Fibroblast of villous mesenchyme (primary cell): ENCODE measurements at regions not wholly inside any gene's neighbourhood (a gene's known extent, or its start where the extent isn't known, plus 50 kb on each side); places are given as distances from the start of the nearest gene placed in this dataset.

Experiments used
- DNase-seq: peaks from one replicate; pipeline ENCODE4 v3.0.0-alpha.2; 2010; ENCODE audit warnings: low read depth
- H3K4me3 ChIP-seq: 2 replicates; pipeline ENCODE4 v1.5.1; 2011; ENCODE audit warnings: low read depth, mild to moderate bottlenecking, low read length
- CTCF ChIP-seq: IDR thresholded peaks from 2 replicates; pipeline ENCODE4 v1.5.1; 2012; ENCODE audit warnings: low read depth, mild to moderate bottlenecking, low read length; ENCODE audit not compliant: insufficient read depth

GRCh38 chr3:184632551-184633236 is 71.1 kb downstream of the EPHB3 start:
- no peak for DNase-seq
- no peak overlapping the region for H3K4me3 ChIP-seq
- no peak for TF ChIP-seq CTCF
